Mononuclear cell (primary cell): ENCODE measurements at regions not wholly inside any gene's neighbourhood (a gene's known extent, or its start where the extent isn't known, plus 50 kb on each side); places are given as distances from the start of the nearest gene placed in this dataset.

ENCODE experiments used
- H3K27me3 ChIP-seq: 2 replicates; pipeline ENCODE4 v1.6.0; 2011; ENCODE audit warnings: low read length, control low read depth; ENCODE audit not compliant: insufficient read depth
- H3K4me1 ChIP-seq: 2 replicates; pipeline ENCODE4 v1.5.1; 2011; ENCODE audit warnings: mild to moderate bottlenecking, low read length, control low read depth; ENCODE audit not compliant: insufficient read depth
- H3K4me3 ChIP-seq: 2 replicates; pipeline ENCODE4 v1.5.1; 2011; ENCODE audit warnings: mild to moderate bottlenecking, low read length, moderate library complexity
- H3K9me3 ChIP-seq: 2 replicates; pipeline ENCODE4 v1.5.1; 2011; ENCODE audit warnings: low read depth, mild to moderate bottlenecking, control low read depth, low read length

DNA sequence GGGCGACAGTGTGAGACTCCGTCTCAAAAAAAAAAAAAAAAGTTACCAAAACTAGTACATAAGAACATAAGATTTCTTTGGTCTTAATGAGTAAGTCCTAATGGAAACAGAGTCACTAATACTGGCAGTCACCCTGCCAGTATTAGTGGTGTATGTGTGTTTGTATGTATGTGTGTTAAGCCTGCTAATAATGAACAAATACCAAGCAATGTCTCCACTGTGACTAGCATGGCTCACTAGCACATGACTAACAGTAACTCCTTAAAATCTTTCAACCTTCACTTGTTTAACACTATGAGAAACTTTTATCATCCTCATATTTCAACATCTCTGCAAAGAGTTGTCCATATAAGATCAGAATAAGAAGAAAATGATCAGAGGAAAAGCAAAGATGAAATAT is 231.0 kb upstream of the ATP11B start:
- Histone ChIP-seq H3K4me1 (no peaks in the 10 kb centered on the region), H3K9me3 (peaks cover 5% of the 10 kb centered on the region), H3K4me3 (no peak overlapping the region), H3K27me3 (no peaks in the 10 kb centered on the region)

DNA sequence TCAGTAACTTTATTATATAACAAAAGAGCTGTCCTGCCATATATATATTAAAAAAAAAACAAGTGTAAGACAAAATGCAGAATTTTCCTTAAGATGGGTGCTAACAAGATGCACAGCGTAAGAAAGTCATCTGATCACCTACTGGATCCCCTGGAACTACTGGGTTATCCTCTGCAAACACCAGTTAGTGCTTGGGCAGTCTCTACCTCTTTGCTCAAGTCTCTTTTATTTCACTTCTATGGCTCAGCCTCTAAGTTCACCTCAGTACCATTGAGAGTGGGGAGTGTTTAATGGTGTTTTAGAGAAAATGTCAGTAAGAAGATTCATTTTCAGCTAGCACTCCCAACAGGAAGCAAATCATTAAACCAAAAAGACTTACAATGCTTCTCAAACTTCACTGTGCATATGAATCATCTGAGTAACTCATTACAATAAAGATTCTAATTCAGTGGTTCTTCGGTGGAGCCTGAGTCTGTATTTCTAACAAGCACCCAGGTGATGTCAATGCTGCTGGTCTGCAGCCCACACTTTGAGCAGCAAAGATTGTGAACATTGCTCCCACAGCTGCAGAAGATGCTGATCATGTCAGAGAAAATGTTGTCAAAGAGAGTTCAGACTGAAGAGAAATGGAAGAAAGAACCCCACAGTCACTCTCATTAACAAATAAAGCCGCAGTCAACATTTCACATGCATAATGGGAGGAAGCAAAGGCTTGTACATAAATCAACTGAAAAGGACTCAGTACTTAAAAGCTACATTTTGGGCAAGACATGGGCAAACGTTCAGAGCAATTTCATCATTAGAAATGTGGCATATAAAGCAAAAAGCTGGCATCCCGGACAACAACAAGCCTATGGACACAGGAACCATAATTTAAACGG is 227.1 kb upstream of the ATP11B start:
- H3K9me3 ChIP-seq = peaks cover 5% of the 10 kb centered on the region
- no peaks in the 10 kb centered on the region for H3K27me3 ChIP-seq
- no peaks in the 10 kb centered on the region for H3K4me1 ChIP-seq
- no peak overlapping the region for H3K4me3 ChIP-seq

DNA sequence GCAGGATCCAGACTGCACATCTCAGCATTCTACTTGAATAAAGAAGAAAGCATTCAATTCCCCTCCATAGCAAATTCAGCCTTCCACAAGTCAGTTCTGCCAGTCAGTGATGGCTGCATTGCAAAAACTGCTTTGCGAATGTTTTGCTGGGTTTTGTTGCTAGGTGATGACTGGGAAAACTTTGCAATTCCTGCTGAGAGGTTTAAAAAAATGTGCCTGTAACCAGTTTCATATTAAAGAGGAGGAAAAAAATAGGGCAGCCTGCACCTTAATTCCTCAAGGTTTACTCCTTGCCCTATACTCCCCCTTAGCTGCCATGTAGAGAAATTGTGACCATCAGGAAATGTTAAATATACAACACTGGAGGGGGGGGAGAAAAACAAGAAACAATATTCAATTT is 225.6 kb upstream of the ATP11B start:
- H3K4me3 ChIP-seq = no peak overlapping the region
- no peaks in the 10 kb centered on the region for H3K4me1 ChIP-seq
- no peaks in the 10 kb centered on the region for H3K27me3 ChIP-seq
- H3K9me3 ChIP-seq = peaks cover 5% of the 10 kb centered on the region

DNA sequence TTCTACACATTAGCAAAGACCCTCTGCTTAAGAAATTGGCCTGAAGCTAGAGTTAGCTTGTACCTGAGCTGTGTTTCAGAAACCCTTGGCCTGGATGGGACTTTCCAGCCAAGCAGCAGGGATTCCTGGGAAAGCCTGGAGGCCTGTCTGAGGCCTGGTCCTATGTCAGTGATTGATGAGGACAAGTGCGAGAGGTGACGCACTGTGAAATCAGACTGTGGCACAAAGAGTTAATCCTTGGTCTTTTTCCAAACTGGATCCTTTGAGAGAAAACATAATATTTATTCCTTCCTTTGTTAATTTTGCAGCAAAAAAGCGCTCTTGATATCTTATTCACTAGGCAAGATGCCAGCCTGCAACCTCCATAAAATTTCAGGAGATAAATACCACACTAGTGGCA is 225.0 kb upstream of the ATP11B start:
- no peaks in the 10 kb centered on the region for H3K4me1 ChIP-seq
- H3K4me3 ChIP-seq = no peak overlapping the region
- H3K9me3 ChIP-seq = peaks cover 5% of the 10 kb centered on the region
- H3K27me3 ChIP-seq = no peaks in the 10 kb centered on the region

DNA sequence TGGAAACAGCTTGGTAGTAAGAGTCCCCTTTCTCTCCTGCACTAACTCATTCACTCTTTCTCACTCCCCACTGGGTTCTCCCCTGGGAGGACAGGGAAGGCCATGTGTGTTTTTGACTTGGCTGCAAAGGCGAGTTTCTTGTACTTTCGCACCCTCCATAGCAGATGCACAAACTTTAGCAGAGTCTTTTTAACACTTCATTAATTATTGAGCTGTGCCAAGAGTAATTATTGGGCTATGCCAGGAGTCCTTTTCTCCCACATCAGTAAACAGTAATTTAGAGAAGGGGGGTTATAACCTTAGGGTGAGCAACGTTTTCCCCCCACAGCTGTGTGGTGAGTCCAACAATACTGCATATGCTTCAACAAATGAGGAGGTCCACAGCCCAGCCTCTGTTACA is 224.4 kb upstream of the ATP11B start:
- Histone ChIP-seq H3K27me3 (no peaks in the 10 kb centered on the region), H3K9me3 (peaks cover 5% of the 10 kb centered on the region), H3K4me3 (no peak overlapping the region), H3K4me1 (no peaks in the 10 kb centered on the region)

DNA sequence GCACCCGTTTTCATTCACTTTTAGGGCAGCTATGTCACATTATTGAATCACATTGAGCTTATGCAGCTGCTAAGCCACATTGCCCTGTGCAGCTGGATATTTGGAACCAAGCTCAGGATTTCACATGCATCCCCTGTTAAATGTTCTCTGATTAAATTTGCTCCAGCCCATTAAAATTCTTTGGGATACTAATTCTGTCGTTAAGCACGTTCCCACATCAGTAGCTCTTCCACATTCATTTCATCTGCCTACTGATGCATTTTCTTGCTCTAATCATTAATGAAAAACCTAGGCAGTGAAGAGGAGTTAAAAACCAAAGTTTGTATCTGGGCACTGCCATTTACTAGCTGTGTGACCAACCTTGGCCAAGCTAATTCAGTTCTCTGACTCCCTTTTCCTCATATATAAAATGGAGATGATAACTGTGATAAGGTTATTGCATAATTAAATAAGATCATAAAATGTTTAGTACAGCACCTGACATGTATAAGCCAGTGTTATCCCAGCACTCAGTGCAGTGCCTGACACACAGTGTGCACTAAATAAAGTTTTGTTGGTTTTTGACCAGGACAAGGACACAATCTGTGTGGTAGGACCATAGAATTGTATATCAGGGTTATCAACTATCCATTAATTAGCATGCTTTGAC is 222.2 kb upstream of the ATP11B start:
- no peaks in the 10 kb centered on the region for H3K27me3 ChIP-seq
- H3K9me3 ChIP-seq = no peaks in the 10 kb centered on the region
- no peak overlapping the region for H3K4me3 ChIP-seq
- no peaks in the 10 kb centered on the region for H3K4me1 ChIP-seq

DNA sequence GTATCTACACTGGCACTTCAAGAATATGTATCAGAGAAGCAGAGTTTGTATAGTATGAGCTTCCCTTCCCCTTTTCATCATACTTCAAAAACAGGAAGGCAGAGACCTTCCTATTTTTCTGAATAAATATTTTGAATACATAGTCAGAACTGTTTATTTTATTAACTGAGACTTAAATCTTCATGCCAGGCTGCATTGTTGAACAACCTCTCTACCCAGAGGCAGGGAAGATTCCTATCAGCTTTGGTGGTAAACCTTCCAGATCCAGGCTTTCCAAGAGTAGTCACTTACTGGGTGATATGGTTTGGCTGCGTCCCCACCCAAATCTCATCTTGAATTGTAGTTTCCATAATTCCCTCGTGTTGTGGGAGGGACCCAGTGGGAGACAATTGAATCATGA is 217.4 kb upstream of the ATP11B start:
- no peaks in the 10 kb centered on the region for H3K4me1 ChIP-seq
- no peaks in the 10 kb centered on the region for H3K9me3 ChIP-seq
- no peak overlapping the region for H3K4me3 ChIP-seq
- no peaks in the 10 kb centered on the region for H3K27me3 ChIP-seq

DNA sequence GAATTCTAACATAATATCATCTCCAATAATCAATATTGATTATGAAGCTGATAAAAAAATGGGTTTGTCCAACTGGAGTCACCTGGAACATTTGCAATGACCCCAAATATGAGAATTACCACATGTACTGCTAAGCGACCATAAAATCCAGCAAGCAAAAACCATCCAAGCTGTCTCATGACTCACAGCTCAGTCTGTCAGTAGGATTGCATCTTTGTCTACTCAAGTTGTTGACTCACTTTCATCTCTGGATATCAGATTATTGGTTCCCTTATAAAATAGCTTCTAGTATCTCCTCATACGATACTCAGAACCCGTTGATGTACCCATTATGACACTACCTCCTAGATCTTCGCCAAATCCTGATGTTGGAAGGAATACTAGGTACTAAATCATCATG is 209.8 kb upstream of the ATP11B start:
- no peaks in the 10 kb centered on the region for H3K9me3 ChIP-seq
- no peaks in the 10 kb centered on the region for H3K4me1 ChIP-seq
- no peak overlapping the region for H3K4me3 ChIP-seq
- no peaks in the 10 kb centered on the region for H3K27me3 ChIP-seq

DNA sequence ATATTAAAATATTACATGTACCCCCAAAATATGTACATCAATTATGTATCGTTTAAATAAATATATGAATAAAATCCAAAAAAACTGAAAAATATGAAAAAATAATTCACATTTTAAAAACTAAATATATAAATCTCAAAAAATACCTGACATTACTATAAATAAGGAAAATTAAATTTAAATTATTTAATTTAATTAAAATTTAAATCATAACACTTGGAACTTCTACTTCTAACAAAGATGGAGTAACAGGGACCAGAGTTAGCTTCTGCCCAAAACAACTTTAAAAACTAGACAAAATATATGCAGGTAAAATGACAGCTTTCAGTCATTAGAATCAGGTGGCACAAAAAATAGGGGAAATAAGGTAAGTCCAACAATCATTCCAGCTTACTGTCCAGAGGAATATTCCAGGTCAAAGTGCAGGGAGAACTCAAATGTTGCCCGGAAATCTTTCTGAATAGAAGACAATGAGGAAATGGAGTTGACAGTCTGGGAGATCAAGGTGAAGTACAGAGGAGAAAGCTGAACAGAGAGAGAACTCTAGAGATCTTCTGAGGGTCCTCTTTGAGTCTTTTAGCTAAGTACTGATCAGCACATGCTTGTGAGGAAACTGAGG is 207.7 kb upstream of the ATP11B start:
- Histone ChIP-seq H3K9me3 (no peaks in the 10 kb centered on the region), H3K4me3 (no peak overlapping the region), H3K27me3 (no peaks in the 10 kb centered on the region), H3K4me1 (no peaks in the 10 kb centered on the region)

DNA sequence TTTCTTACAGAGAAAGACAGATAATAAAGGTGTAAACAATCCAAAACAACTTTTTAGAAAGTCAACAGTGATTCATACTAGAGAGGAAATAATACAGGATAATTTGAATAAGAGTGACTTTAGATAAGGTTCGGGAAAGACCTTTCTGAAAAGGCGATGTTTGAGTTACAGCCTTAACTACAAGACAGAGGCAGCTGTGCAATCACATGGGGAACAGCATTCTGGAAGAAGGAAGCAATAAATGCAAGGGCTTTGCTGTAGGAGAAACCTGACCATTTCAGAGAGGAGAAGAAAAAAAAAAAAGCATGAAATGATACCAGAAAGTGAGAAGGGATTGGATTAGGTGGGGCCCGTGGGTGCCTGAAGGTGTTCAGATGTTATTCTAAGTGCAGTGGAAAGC is 200.6 kb upstream of the ATP11B start:
- H3K4me1 ChIP-seq = no peaks in the 10 kb centered on the region
- H3K27me3 ChIP-seq = no peaks in the 10 kb centered on the region
- H3K4me3 ChIP-seq = no peak overlapping the region
- no peaks in the 10 kb centered on the region for H3K9me3 ChIP-seq

DNA sequence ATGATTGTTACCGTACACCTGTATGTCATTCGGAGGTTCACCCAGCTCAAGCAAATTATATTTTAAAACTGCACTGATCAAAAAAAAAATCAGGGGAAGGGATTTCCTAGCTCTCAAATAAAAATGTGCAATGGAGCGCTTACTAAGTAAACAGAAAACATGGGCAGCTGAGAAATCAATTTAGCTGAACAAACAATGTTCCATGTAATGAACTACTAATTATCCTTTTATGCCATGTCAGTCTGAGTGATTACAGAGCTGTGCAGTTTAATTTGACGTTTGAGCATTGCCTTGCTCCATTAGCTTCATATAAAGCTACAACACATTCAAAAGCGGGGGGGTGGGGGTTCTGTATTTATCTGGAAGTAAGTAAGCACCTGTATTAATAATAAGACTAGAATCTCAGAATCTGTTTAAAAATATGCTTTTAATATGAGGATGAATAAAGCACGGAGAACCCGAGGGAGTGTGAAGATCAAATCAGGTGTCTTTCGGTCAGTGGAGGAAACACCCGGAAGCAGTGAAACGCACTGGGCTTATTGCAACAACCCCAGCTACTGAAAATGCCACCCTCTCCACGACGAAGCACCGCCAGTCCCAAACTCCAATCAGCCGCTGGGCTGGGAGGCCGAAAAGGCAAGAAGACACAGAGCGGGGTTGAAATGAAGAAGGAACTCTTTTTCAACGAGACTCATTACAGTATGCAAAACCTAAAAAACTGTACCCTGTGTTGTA is 196.5 kb upstream of the ATP11B start:
- Histone ChIP-seq H3K9me3 (no peaks in the 10 kb centered on the region), H3K4me3 (no peak overlapping the region), H3K4me1 (no peaks in the 10 kb centered on the region), H3K27me3 (no peaks in the 10 kb centered on the region)

DNA sequence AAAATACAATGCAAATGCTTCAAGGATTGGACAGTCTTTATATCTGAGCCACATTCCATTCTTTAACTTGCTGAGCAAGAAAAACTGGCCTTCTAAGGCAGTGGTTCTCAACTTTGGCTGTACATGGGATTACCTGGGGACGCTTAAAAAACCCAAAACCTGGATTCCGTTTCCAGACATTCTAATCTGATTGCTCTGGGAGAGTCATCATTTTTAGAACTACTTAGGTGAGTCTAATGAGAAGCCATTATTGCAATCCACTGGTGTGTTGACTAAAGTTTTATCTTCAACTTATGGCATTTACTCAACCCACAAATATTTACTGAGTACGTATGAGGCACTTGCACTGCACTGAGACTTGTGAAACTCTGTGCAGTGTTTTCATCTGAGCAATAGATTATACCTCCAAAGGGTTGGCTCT is 195.7 kb upstream of the ATP11B start:
- Histone ChIP-seq H3K4me3 (no peak overlapping the region), H3K4me1 (no peaks in the 10 kb centered on the region), H3K9me3 (no peaks in the 10 kb centered on the region), H3K27me3 (no peaks in the 10 kb centered on the region)

DNA sequence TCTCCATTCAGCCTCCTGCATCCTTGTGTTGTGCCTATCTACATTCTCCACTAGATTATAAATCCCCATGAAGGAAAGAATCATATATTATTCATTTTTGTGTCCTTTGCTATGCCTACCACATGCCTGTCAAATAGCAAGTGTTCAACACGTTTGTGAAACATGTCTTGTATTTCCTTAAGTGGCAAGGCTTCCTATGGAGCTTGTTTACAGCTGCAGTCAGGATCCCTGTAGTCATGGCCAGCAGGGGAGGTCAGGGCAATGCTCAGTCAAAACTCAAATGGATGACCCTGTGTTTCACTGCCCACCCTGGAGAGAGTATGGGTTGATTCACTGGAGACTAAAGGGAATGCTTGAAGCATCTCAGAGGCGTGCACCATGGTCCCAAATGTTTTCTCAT is 191.7 kb upstream of the ATP11B start:
- H3K27me3 ChIP-seq = no peaks in the 10 kb centered on the region
- no peak overlapping the region for H3K4me3 ChIP-seq
- no peaks in the 10 kb centered on the region for H3K4me1 ChIP-seq
- H3K9me3 ChIP-seq = no peaks in the 10 kb centered on the region

DNA sequence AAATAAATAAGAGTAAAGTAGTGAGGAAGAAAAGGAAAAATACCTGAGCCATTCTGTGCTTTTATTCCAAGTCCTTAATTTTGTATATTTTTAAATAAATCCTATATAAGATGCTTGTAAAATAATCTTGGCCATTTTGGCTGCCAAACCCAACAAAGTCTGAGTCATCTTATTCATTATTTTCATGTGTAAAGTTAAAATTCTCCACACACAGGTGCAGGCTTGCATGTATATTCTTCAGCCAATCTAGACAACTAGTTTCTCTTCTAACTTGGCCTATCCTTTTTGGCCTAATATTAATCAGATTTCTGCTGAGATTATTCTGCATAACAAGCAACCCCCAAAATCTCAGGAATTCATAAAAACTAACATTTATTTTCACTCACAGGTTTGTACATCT is 189.8 kb upstream of the ATP11B start:
- Histone ChIP-seq H3K27me3 (no peaks in the 10 kb centered on the region), H3K9me3 (no peaks in the 10 kb centered on the region), H3K4me1 (no peaks in the 10 kb centered on the region), H3K4me3 (no peak overlapping the region)
